ENCODE measurements at regions not wholly inside any gene's neighbourhood (a gene's known extent, or its start where the extent isn't known, plus 50 kb on each side); places are given as distances from the start of the nearest gene placed in this dataset.

GRCh38 chr14:101004954-101005353 is 101.4 kb upstream of the RTL1 start:
- DNase-seq = no peak

- DNase-seq = no peak
Measured at GRCh38 chr14:101005447-101005846, 101.9 kb upstream of the RTL1 start.

GRCh38 chr14:101006008-101006407 is 102.5 kb upstream of the RTL1 start:
- DNase-seq = no peak

- no peak for DNase-seq
Measured at GRCh38 chr14:101007004-101007614, 103.6 kb upstream of the RTL1 start.

- DNase-seq = no peak
Measured at GRCh38 chr14:101007765-101008164, 104.2 kb upstream of the RTL1 start.

GRCh38 chr14:101008196-101008595 is 104.7 kb upstream of the RTL1 start:
- DNase-seq = no peak

- no peak for DNase-seq
Measured at GRCh38 chr14:101008631-101009336, 105.3 kb upstream of the RTL1 start.

GRCh38 chr14:101009531-101009930 is 106.0 kb upstream of the RTL1 start:
- no peak for DNase-seq

- no peak for DNase-seq
Measured at GRCh38 chr14:101010293-101010692, 106.8 kb upstream of the RTL1 start.

GRCh38 chr14:101010835-101011234 is 107.3 kb upstream of the RTL1 start:
- no peak for DNase-seq

GRCh38 chr14:101017209-101017608 is 113.7 kb upstream of the RTL1 start:
- no peak for DNase-seq

GRCh38 chr14:101017806-101018560 is 114.5 kb upstream of the RTL1 start:
- DNase-seq = no peak

- DNase-seq = no peak
Measured at GRCh38 chr14:101018561-101019290, 115.2 kb upstream of the RTL1 start.

- no peak for DNase-seq
Measured at GRCh38 chr14:101019541-101019940, 116.0 kb upstream of the RTL1 start.

- no peak for DNase-seq
Measured at GRCh38 chr14:101019990-101020710, 116.6 kb upstream of the RTL1 start.

GRCh38 chr14:101020834-101021370 is 117.4 kb upstream of the RTL1 start:
- DNase-seq = peak; percentile 1

GRCh38 chr14:101022121-101022520 is 118.6 kb upstream of the RTL1 start:
- DNase-seq = peak; percentile 3

- no peak for DNase-seq
Measured at GRCh38 chr14:101022916-101023435, 119.5 kb upstream of the RTL1 start.

- DNase-seq = no peak
Measured at GRCh38 chr14:101024686-101025085, 121.2 kb upstream of the RTL1 start.

GRCh38 chr14:101025131-101025530 is 121.6 kb upstream of the RTL1 start:
- no peak for DNase-seq

- no peak for DNase-seq
Measured at GRCh38 chr14:101025696-101026095, 122.2 kb upstream of the RTL1 start.

GRCh38 chr14:101026341-101026740 is 122.8 kb upstream of the RTL1 start:
- DNase-seq = no peak
